B cell (primary cell): ENCODE measurements at regions not wholly inside any gene's neighbourhood (a gene's known extent, or its start where the extent isn't known, plus 50 kb on each side); places are given as distances from the start of the nearest gene placed in this dataset.

ENCODE experiments used
- ATAC-seq: fragments of 200-7000 bp; cut with Tn5 transposase; one replicate; pipeline ENCODE4 v1.10.0; 2021; ENCODE audit warnings: low read depth, mild to moderate bottlenecking, moderate number of reproducible peaks, moderate library complexity
- CTCF ChIA-PET: fragments of 350-600 bp; sonication (Branson Sonifier 250); formaldehyde crosslinking; loops from one replicate; lab custom pipeline; 2021; ENCODE audit warnings: antibody characterized with exemption, inconsistent platforms; lab: Charles Lee
- POLR2A ChIA-PET: fragments of 350-600 bp; sonication (Branson Sonifier 250); formaldehyde crosslinking; loops from one replicate; lab custom pipeline; 2021; ENCODE audit warnings: antibody characterized with exemption; lab: Charles Lee
- DNase-seq: peaks from one replicate; pipeline ENCODE4 v3.0.0; 2013
- H2AFZ ChIP-seq: 2 replicates; pipeline ENCODE4 v1.6.1; 2012; ENCODE audit warnings: mild to moderate bottlenecking, low read depth, low read length; ENCODE audit not compliant: insufficient read depth, poor library complexity, severe bottlenecking
- H3K27ac ChIP-seq, 2 donors: 1 replicate in 1 of 2; 2 replicates in 1 of 2; pipeline ENCODE4 v1.5.1; 2012 to 2013; ENCODE audit warnings: low read length in 2 of 2, mild to moderate bottlenecking in 2 of 2, moderate library complexity in 1 of 2
- H3K27me3 ChIP-seq, 4 experiments: fragments of 200-600 bp in 1 of 4; sonication (generic) in 1 of 4; replicated peaks in 1 of 4; 1 replicate in 2 of 4; 2 replicates in 2 of 4; pipeline versions ENCODE4 v1.6.1 to v1.7.0; 2013 to 2016; ENCODE audit warnings: low read length in 3 of 4, mild to moderate bottlenecking in 2 of 4, mixed read lengths in 1 of 4, moderate library complexity in 1 of 4; ENCODE audit not compliant: insufficient read depth in 4 of 4, control insufficient read depth in 3 of 4; ENCODE audit errors: control extremely low read depth in 1 of 4
- H3K36me3 ChIP-seq, 2 experiments: replicated peaks in 1 of 2; 1 replicate in 1 of 2; 2 replicates in 1 of 2; pipeline versions ENCODE4 v1.6.1 to v1.7.1; 2013; ENCODE audit warnings: low read length in 1 of 2; ENCODE audit not compliant: insufficient read depth in 2 of 2, control insufficient read depth in 1 of 2; ENCODE audit errors: control extremely low read depth in 1 of 2, extremely low read depth in 1 of 2
- H3K4me1 ChIP-seq, 2 donors: fragments of 200-600 bp in 1 of 2; sonication (generic) in 1 of 2; 1 replicate in 1 of 2; 2 replicates in 1 of 2; pipeline versions ENCODE4 v1.5.1 to v1.6.1; 2013 to 2017; ENCODE audit warnings: low read length in 2 of 2; ENCODE audit not compliant: control insufficient read depth in 2 of 2, insufficient read depth in 2 of 2
- H3K4me2 ChIP-seq: replicated peaks from 2 replicates; pipeline ENCODE3; 2012; ENCODE audit warnings: mild to moderate bottlenecking, low read depth, low read length; ENCODE audit not compliant: poor library complexity, severe bottlenecking
- H3K4me3 ChIP-seq, 5 experiments: fragments of 200-600 bp in 1 of 5; sonication (generic) in 1 of 5; 1 replicate in 3 of 5; 2 replicates in 2 of 5; pipeline versions ENCODE4 v1.5.1 to v1.7.0; 2011 to 2016; ENCODE audit warnings: low read length in 4 of 5, mild to moderate bottlenecking in 4 of 5, low read depth in 2 of 5, control low read depth in 1 of 5, moderate library complexity in 1 of 5; ENCODE audit not compliant: insufficient read depth in 1 of 5; ENCODE audit errors: control extremely low read depth in 1 of 5, extremely low read depth in 1 of 5
- H3K79me2 ChIP-seq: fragments of 200-600 bp; sonication (generic); one replicate; pipeline ENCODE4 v1.6.0; 2016; ENCODE audit warnings: low read length; ENCODE audit not compliant: control insufficient read depth, insufficient read depth
- H3K9ac ChIP-seq: fragments of 200-600 bp; sonication (generic); 2 replicates; pipeline ENCODE4 v1.6.1; 2017; ENCODE audit warnings: mild to moderate bottlenecking, low read length, moderate library complexity
- H3K9me3 ChIP-seq, 3 donors: one replicate each; pipeline versions ENCODE4 v1.6.1 to v1.7.1; 2013; ENCODE audit warnings: low read length in 2 of 3; ENCODE audit not compliant: control insufficient read depth in 2 of 3, insufficient read depth in 1 of 3; ENCODE audit errors: control extremely low read depth in 1 of 3
- H4K20me1 ChIP-seq: 2 replicates; pipeline ENCODE4 v1.6.0; 2012; ENCODE audit warnings: mild to moderate bottlenecking, low read length; ENCODE audit not compliant: insufficient read depth, control insufficient read depth, poor library complexity, severe bottlenecking
- H3K27ac Mint-ChIP-seq: one replicate; pipeline ENCODE4 v1.8.0; 2021; ENCODE audit warnings: mixed read lengths
- H3K27me3 Mint-ChIP-seq: one replicate; pipeline ENCODE4 v1.8.0; 2021; ENCODE audit warnings: mixed read lengths
- H3K4me1 Mint-ChIP-seq: one replicate; pipeline ENCODE4 v1.8.0; 2021; ENCODE audit warnings: mixed read lengths
- H3K4me3 Mint-ChIP-seq: one replicate; pipeline ENCODE4 v1.8.0; 2021; ENCODE audit warnings: mixed read lengths
- H3K9me3 Mint-ChIP-seq: one replicate; pipeline ENCODE4 v1.8.0; 2022; ENCODE audit warnings: mixed read lengths; ENCODE audit not compliant: insufficient read depth
- EZH2 ChIP-seq: IDR thresholded peaks from 2 replicates; pipeline ENCODE4 v1.6.1; 2012; ENCODE audit warnings: borderline replicate concordance, low read depth, mild to moderate bottlenecking, moderate library complexity, low read length; ENCODE audit not compliant: insufficient read depth, poor library complexity, severe bottlenecking
- WGBS: methylation state at CpG from one replicate; pipeline ENCODE4 v1.1.5; 2013; ENCODE audit warnings: missing lambda C conversion rate; ENCODE audit not compliant: insufficient coverage; 5-methylcytosine and 5-hydroxymethylcytosine counted together
- intact Hi-C: fragments of 100-400 bp; cut with micrococcal nuclease; formaldehyde crosslinking; loops from one replicate; pipeline ENCODE4 v1.10.0; 2022
- TF ChIP-seq, protein P1 (sequence below): fragments of 200-600 bp; IDR thresholded peaks from one replicate; pipeline ENCODE4 v1.8.0; 2022; ENCODE audit warnings: antibody characterized with exemption, mild to moderate bottlenecking

DNA sequence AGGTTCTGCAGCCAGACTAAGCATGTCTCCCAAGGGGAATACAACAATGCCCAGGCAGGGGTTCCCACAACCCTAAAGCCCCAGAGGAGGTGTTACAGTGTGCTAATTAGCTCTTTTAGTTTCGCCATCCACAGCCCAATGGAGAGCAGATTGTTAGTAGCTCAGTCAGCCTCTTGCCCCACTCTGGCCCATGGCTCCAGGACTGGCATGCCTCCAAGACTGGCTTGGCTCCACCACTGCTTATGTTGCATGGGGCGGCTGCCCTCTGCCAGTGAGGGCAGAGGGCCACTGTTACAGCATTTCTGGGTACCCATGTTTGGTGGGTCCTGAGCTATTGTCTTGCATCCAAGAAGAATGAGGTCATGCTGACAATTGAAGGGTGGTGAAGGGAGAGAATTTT, 231.1 kb upstream of the MDFIC2 start:
- H3K4me2 ChIP-seq: no peak overlapping the region
- H2AFZ ChIP-seq: no peak overlapping the region
- ATAC-seq (no peak), DNase-seq (no peak)
- intact Hi-C loops: no loop called here
- 94% methylated on average over 2 of the region's 2 CpGs for WGBS
- no peak overlapping the region for H3K9ac ChIP-seq
- peaks cover 0 to 10% (median 1%) of the 10 kb centered on the region in 4 experiments for H3K27me3 ChIP-seq
- ChIA-PET POLR2A (no interaction called here), CTCF (no interaction called here)
- no peak overlapping the region for H3K27ac Mint-ChIP-seq
- H3K9me3 ChIP-seq: peaks cover 0 to 3% (median 1%) of the 10 kb centered on the region in 3 donors
- no peaks in the 10 kb centered on the region for H3K4me1 ChIP-seq
- no peak overlapping the region for H3K4me3 ChIP-seq
- no peaks in the 10 kb centered on the region for H3K36me3 ChIP-seq
- H3K4me1 Mint-ChIP-seq: no peaks in the 10 kb centered on the region
- TF ChIP-seq, protein P1, sequence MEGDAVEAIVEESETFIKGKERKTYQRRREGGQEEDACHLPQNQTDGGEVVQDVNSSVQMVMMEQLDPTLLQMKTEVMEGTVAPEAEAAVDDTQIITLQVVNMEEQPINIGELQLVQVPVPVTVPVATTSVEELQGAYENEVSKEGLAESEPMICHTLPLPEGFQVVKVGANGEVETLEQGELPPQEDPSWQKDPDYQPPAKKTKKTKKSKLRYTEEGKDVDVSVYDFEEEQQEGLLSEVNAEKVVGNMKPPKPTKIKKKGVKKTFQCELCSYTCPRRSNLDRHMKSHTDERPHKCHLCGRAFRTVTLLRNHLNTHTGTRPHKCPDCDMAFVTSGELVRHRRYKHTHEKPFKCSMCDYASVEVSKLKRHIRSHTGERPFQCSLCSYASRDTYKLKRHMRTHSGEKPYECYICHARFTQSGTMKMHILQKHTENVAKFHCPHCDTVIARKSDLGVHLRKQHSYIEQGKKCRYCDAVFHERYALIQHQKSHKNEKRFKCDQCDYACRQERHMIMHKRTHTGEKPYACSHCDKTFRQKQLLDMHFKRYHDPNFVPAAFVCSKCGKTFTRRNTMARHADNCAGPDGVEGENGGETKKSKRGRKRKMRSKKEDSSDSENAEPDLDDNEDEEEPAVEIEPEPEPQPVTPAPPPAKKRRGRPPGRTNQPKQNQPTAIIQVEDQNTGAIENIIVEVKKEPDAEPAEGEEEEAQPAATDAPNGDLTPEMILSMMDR: no peak
- TF ChIP-seq EZH2: no peak
- no peak overlapping the region for H3K4me3 Mint-ChIP-seq
- H3K79me2 ChIP-seq: no peaks in the 10 kb centered on the region
- H3K27me3 Mint-ChIP-seq: peaks cover 12% of the 10 kb centered on the region
- H4K20me1 ChIP-seq: no peaks in the 10 kb centered on the region
- H3K27ac ChIP-seq: no peak overlapping the region
- no peaks in the 10 kb centered on the region for H3K9me3 Mint-ChIP-seq

GRCh38 chr3:70539908-70540307, 227.5 kb upstream of the MDFIC2 start:
- Histone ChIP-seq H3K4me1 (no peaks in the 10 kb centered on the region), H3K4me2 (no peak overlapping the region), H3K9me3 (peaks cover 0 to 3% (median 1%) of the 10 kb centered on the region in 3 donors), H3K27ac (no peak overlapping the region), H2AFZ (no peak overlapping the region), H3K27me3 (peaks cover 0 to 11% (median 1%) of the 10 kb centered on the region in 4 experiments), H3K79me2 (no peaks in the 10 kb centered on the region), H4K20me1 (no peaks in the 10 kb centered on the region), H3K36me3 (no peaks in the 10 kb centered on the region), H3K9ac (no peak overlapping the region), H3K4me3 (no peak overlapping the region)
- 100% methylated on average over 1 of the region's 2 CpGs for WGBS
- no peaks in the 10 kb centered on the region for H3K4me1 Mint-ChIP-seq
- CTCF ChIA-PET: interaction anchor here (1.1 kb wide), 1 partner anchor 11 kb away, joined by 3 read pairs; no protein-coding TSS in a partner anchor
- intact Hi-C loops: no loop called here
- TF ChIP-seq, protein P1: no peak
- no peak for TF ChIP-seq EZH2
- peaks cover 23% of the 10 kb centered on the region for H3K27me3 Mint-ChIP-seq
- no peak overlapping the region for H3K27ac Mint-ChIP-seq
- no peaks in the 10 kb centered on the region for H3K9me3 Mint-ChIP-seq
- ATAC-seq (no peak), DNase-seq (no peak)
- no peak overlapping the region for H3K4me3 Mint-ChIP-seq
- POLR2A ChIA-PET: no interaction called here
